A549 (cell line): ENCODE measurements at regions not wholly inside any gene's neighbourhood (a gene's known extent, or its start where the extent isn't known, plus 50 kb on each side); places are given as distances from the start of the nearest gene placed in this dataset.

Experiments used
- ATAC-seq, 2 experiments: fragments of 200-7000 bp in 1 of 2; fragments of >200 bp in 1 of 2; cut with Nextera tagmentation in 1 of 2; cut with Tn5 transposase in 1 of 2; 3 replicates each; pipeline versions ENCODE4 v1.8.0 to v1.9.1; 2018 to 2020; ENCODE audit warnings: mild to moderate bottlenecking in 1 of 2, moderate library complexity in 1 of 2
- CTCF ChIA-PET: fragments of 300-600 bp; sonication (Branson Sonifier 250); formaldehyde crosslinking; extraction: SDS; loops from one replicate; lab custom pipeline; 2021; ENCODE audit warnings: antibody characterized with exemption, inconsistent platforms; lab: Yijun Ruan, JAX
- POLR2A ChIA-PET: fragments of 350-600 bp; formaldehyde crosslinking; extraction: SDS; loops from one replicate; lab custom pipeline; 2021; ENCODE audit warnings: antibody characterized with exemption, inconsistent platforms; lab: Yijun Ruan, JAX
- DNase-seq, 2 experiments: peaks; one replicate each; pipeline versions ENCODE4 v3.0.0 to v3.0.0-alpha.2; 2011 to 2016; ENCODE audit warnings: low read depth in 1 of 2, low spot score in 1 of 2
- FAIRE-seq: peaks from 2 replicates; lab custom pipeline; 2011; peaks lifted over from hg19 to GRCh38; lab: Jason Lieb, UNC
- H3K27ac ChIP-seq, 2 experiments: fragments of >200 bp; sonication (Bioruptor Twin); formaldehyde crosslinking; 3 replicates each; pipeline ENCODE4 v1.5.1; 2016 to 2017
- H3K4me1 ChIP-seq: fragments of >200 bp; sonication (Bioruptor Twin); formaldehyde crosslinking; 3 replicates; pipeline ENCODE4 v1.6.1; 2016
- H3K4me2 ChIP-seq: fragments of >200 bp; sonication (Bioruptor Twin); formaldehyde crosslinking; 3 replicates; pipeline ENCODE4 v1.6.1; 2016
- H3K4me3 ChIP-seq: fragments of >200 bp; sonication (Bioruptor Twin); formaldehyde crosslinking; 3 replicates; pipeline ENCODE4 v1.5.1; 2016
- H3K9me3 ChIP-seq: fragments of >200 bp; sonication (Bioruptor Twin); formaldehyde crosslinking; 3 replicates; pipeline ENCODE4 v1.6.1; 2016
- BCL3 ChIP-seq: fragments of >200 bp; sonication (Bioruptor Twin); formaldehyde crosslinking; IDR thresholded peaks from 3 replicates; pipeline ENCODE4 v1.6.1; 2016
- BHLHE40 ChIP-seq: IDR thresholded peaks from 2 replicates; pipeline ENCODE4 v1.6.1; 2012; ENCODE audit warnings: low read depth, low read length, inconsistent platforms
- EHMT2 ChIP-seq: fragments of 200-600 bp; sonication (generic); IDR thresholded peaks from 2 replicates; pipeline ENCODE4 v1.6.1; 2016; ENCODE audit warnings: antibody characterized with exemption, low read depth, mild to moderate bottlenecking, moderate library complexity
- ELK1 ChIP-seq: fragments of 150-350 bp; IDR thresholded peaks from 2 replicates; pipeline ENCODE4 v1.6.1; 2014; ENCODE audit warnings: low read depth, mild to moderate bottlenecking, low read length
- EP300 ChIP-seq, 2 experiments: fragments of >200 bp; sonication (Bioruptor Twin); formaldehyde crosslinking; IDR thresholded peaks; 2 replicates in 1 of 2; 3 replicates in 1 of 2; pipeline ENCODE4 v1.6.1; 2016 to 2017
- ESRRA ChIP-seq: fragments of 150-350 bp; IDR thresholded peaks from 2 replicates; pipeline ENCODE4 v1.6.1; 2014; ENCODE audit warnings: mild to moderate bottlenecking, low read length, borderline replicate concordance
- FOSB ChIP-seq: fragments of 250-450 bp; sonication (Bioruptor Pico); IDR thresholded peaks from 2 replicates; pipeline ENCODE4 v1.5.0; 2020; ENCODE audit warnings: mild to moderate bottlenecking, moderate library complexity
- FOSL2 ChIP-seq, 2 experiments: fragments of 450-650 bp in 1 of 2; fragments of >200 bp in 1 of 2; sonication (Bioruptor Twin) in 1 of 2; formaldehyde crosslinking; IDR thresholded peaks; 2 replicates each; pipeline versions ENCODE4 v1.5.0 to v1.6.1; 2016 to 2020; ENCODE audit warnings: mild to moderate bottlenecking in 1 of 2, moderate library complexity in 1 of 2
- HES2 ChIP-seq: fragments of >200 bp; sonication (Bioruptor Twin); formaldehyde crosslinking; IDR thresholded peaks from 2 replicates; pipeline ENCODE4 v1.6.1; 2016
- HOXB13 ChIP-seq: fragments of 250-450 bp; sonication (Bioruptor Pico); IDR thresholded peaks from 2 replicates; pipeline ENCODE4 v1.5.0; 2020; ENCODE audit warnings: low read depth, mild to moderate bottlenecking, moderate library complexity
- KDM1A ChIP-seq: fragments of 200-600 bp; sonication (generic); IDR thresholded peaks from 2 replicates; pipeline ENCODE4 v1.6.1; 2016; ENCODE audit warnings: low read depth, mild to moderate bottlenecking
- KDM5A ChIP-seq: fragments of 200-600 bp; sonication (generic); IDR thresholded peaks from 2 replicates; pipeline ENCODE4 v1.6.1; 2016; ENCODE audit warnings: antibody characterized with exemption, mild to moderate bottlenecking
- MAFK ChIP-seq: fragments of 450-650 bp; IDR thresholded peaks from 2 replicates; pipeline ENCODE4 v1.6.1; 2014; ENCODE audit not compliant: partially characterized antibody
- MAX ChIP-seq: IDR thresholded peaks from 2 replicates; pipeline ENCODE4 v1.6.1; 2012
- NPAS2 ChIP-seq: fragments of 250-450 bp; sonication (Bioruptor Pico); IDR thresholded peaks from 2 replicates; pipeline ENCODE4 v1.8.0; 2022; ENCODE audit warnings: mild to moderate bottlenecking, moderate library complexity, borderline replicate concordance
- RCOR1 ChIP-seq: fragments of 150-350 bp; IDR thresholded peaks from 2 replicates; pipeline ENCODE4 v1.6.1; 2014; ENCODE audit warnings: antibody characterized with exemption, low read length, low read depth
- REST ChIP-seq: fragments of 200-600 bp; sonication (generic); IDR thresholded peaks from 2 replicates; pipeline ENCODE4 v1.6.1; 2016; ENCODE audit warnings: antibody characterized with exemption, mild to moderate bottlenecking, moderate library complexity
- RNF2 ChIP-seq: fragments of 200-600 bp; sonication (generic); IDR thresholded peaks from 2 replicates; pipeline ENCODE4 v1.6.1; 2016; ENCODE audit warnings: low read depth, mild to moderate bottlenecking, antibody characterized with exemption, moderate library complexity, borderline replicate concordance
- ZNF302 ChIP-seq: fragments of 250-450 bp; sonication (Bioruptor Pico); IDR thresholded peaks from 2 replicates; pipeline ENCODE4 v1.9.0; 2021; ENCODE audit warnings: inconsistent platforms, mild to moderate bottlenecking, moderate library complexity
- ZSCAN20 ChIP-seq: fragments of 250-450 bp; sonication (Bioruptor Pico); IDR thresholded peaks from 2 replicates; pipeline ENCODE4 v1.8.0; 2022; ENCODE audit warnings: mild to moderate bottlenecking, moderate library complexity
- WGBS: methylation state at CpG from one replicate; pipeline ENCODE4 v1.1.6; 2017; ENCODE audit errors: missing lambda C conversion rate; 5-methylcytosine and 5-hydroxymethylcytosine counted together

- Histone ChIP-seq H3K9me3 (no peaks in the 10 kb centered on the region), H3K27ac (no peak overlapping the region), H3K4me3 (no peak overlapping the region), H3K4me2 (no peak overlapping the region), H3K4me1 (no peaks in the 10 kb centered on the region)
- DNase-seq, result no peak
- CTCF ChIA-PET, result no interaction called here
- no peak for FAIRE-seq
- ATAC-seq, result no peak
- TF ChIP-seq BHLHE40 (no peak), REST (no peak), RCOR1 (no peak), NPAS2 (CRISPR knock-in tag) (no peak), KDM1A (no peak), EP300 (IDR thresholded peaks at IDR 0.05) (no peak), ZSCAN20 (CRISPR knock-in tag) (no peak), ZNF302 (CRISPR knock-in tag) (no peak), BCL3 (no peak), FOSL2 (IDR thresholded peaks at IDR 0.05) (no peak), FOSL2 (CRISPR knock-in tag; IDR thresholded peaks at IDR 0.05) (no peak), ESRRA (no peak), MAX (no peak), MAFK (no peak)
- POLR2A ChIA-PET, result no interaction called here
These were observed 222.5 kb upstream of the TOM1L1 start for GRCh38 chr17:54678158-54678557.

- TF ChIP-seq ELK1 (no peak), HES2 (no peak), KDM5A (no peak), HOXB13 (CRISPR knock-in tag) (no peak), RCOR1 (no peak), BCL3 (no peak), RNF2 (no peak), FOSB (CRISPR knock-in tag) (no peak), EHMT2 (no peak)
- H3K4me2 ChIP-seq, result no peak overlapping the region
- no peaks in the 10 kb centered on the region for H3K9me3 ChIP-seq
- DNase-seq (no peak), ATAC-seq (no peak), FAIRE-seq (no peak)
- WGBS, result 14% methylated on average over 9 of the region's 9 CpGs
- POLR2A ChIA-PET, result no interaction called here
- H3K4me3 ChIP-seq, result no peak overlapping the region
- no peaks in the 10 kb centered on the region for H3K4me1 ChIP-seq
- CTCF ChIA-PET, result interaction anchor here (0.6 kb wide), 1 partner anchor 44 kb away, joined by 4 read pairs; no protein-coding TSS in a partner anchor
- H3K27ac ChIP-seq, result no peak overlapping the region
These were observed 220.2 kb upstream of the TOM1L1 start for GRCh38 chr17:54680410-54680809.
